Activated naive CD4-positive, alpha-beta T cell treated with anti-CD3 and anti-CD28 coated beads, Interleukin-2, amount 50 U/mL, for 72 hours (primary cell): ENCODE measurements at regions not wholly inside any gene's neighbourhood (a gene's known extent, or its start where the extent isn't known, plus 50 kb on each side); places are given as distances from the start of the nearest gene placed in this dataset.
"Not testable (repeated sequence)": the region's sequence is repeated elsewhere in the genome, so short reads cannot be mapped to it uniquely, and the experiment has no call there.

Experiments used
- ATAC-seq, 2 donors: fragments of 150-1000 bp; cut with Tn5 transposase; 2 replicates each; pipeline ENCODE4 v1.10.0; 2021; ENCODE audit warnings: mild to moderate bottlenecking in 2 of 2, moderate library complexity in 2 of 2
- DNase-seq, 2 donors: peaks; one replicate each; pipeline ENCODE4 v3.0.0; 2021 to 2022; ENCODE audit warnings: low spot score in 2 of 2
- H3K27ac Mint-ChIP-seq, 2 donors: one replicate each; pipeline ENCODE4 v1.8.0; 2022; ENCODE audit warnings: mild to moderate bottlenecking in 2 of 2, mixed read lengths in 2 of 2
- H3K36me3 Mint-ChIP-seq, 2 donors: one replicate each; pipeline ENCODE4 v1.8.0; 2022; ENCODE audit warnings: mixed read lengths in 2 of 2
- H3K9me3 Mint-ChIP-seq, 2 donors: one replicate each; pipeline ENCODE4 v1.8.0; 2022; ENCODE audit warnings: mixed read lengths in 2 of 2

DNA sequence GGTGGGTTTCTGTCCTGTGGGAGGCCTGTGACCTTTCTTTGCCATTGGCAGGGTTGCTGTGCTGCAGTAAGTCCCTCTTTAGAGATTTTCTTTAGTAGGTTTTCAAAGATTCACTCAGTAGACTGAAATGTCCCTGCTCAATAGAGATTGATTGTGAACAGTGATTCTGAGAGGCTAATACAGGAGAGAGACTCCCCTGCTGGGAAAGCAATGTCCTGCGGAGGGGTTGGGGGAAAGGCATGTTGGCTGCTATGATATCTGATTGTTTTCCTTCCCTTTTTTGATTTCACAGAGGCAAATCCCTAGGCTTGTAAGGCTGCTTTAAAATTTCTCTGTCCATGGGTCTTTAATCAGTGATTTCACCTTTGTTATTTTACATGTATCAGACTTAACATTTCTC lies 589.9 kb downstream of the ADGRL2 start:
- H3K9me3 Mint-ChIP-seq, result no peaks in the 10 kb centered on the region
- no peaks in the 10 kb centered on the region for H3K36me3 Mint-ChIP-seq
- ATAC-seq, result no peak

GRCh38 chr1:82388679-82389078 lies 587.9 kb downstream of the ADGRL2 start:
- Mint-ChIP-seq H3K9me3 (no peaks in the 10 kb centered on the region), H3K27ac (no peak overlapping the region), H3K36me3 (no peaks in the 10 kb centered on the region)
- DNase-seq (no peak), ATAC-seq (no peak)

More for the DNA sequence above, 589.9 kb downstream of the ADGRL2 start:
- DNase-seq, result no peak
- no peak overlapping the region for H3K27ac Mint-ChIP-seq

DNA sequence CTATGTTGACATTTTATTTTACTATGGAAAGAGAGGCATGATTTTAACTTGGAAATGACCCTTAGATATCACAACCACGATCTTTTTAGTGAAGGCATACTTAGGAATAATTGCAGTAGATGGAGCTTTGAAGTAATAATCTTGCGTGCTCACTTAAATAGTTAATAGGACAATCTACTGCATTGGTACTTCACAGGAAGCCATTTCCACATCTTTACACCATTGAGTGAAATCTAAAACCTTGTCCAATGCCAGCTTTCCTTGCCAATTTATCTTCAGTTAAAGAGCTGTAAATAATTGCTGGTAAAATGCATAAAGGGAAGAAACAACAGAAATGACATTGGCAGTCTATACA lies 586.3 kb downstream of the ADGRL2 start:
- Mint-ChIP-seq H3K27ac (no peak overlapping the region), H3K36me3 (no peaks in the 10 kb centered on the region), H3K9me3 (no peaks in the 10 kb centered on the region)
- DNase-seq (no peak), ATAC-seq (no peak)

GRCh38 chr1:82386365-82387011 lies 585.8 kb downstream of the ADGRL2 start:
- ATAC-seq (no peak), DNase-seq (no peak)
- Mint-ChIP-seq H3K9me3 (no peaks in the 10 kb centered on the region), H3K27ac (no peak overlapping the region), H3K36me3 (no peaks in the 10 kb centered on the region)

DNA sequence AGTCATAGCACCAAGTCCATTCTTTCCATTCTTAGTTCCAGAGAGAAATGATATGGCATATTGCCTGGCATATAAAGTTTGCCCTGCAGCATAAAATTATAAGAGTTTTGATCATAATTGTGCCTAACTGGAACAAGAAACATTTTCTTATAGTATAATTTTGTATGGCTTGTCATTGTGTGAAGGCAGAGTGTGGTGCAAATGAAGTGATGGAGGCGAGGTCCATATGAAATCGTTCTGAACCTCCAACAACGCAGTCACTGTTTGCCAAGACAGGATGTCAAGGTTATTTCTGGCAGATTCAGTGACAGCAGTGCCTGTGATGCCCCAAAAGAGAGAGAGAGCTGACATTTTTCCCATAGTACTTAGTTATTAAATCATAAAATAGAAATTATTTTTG lies 584.0 kb downstream of the ADGRL2 start:
- no peak overlapping the region for H3K27ac Mint-ChIP-seq
- DNase-seq (no peak), ATAC-seq (no peak)
- no peaks in the 10 kb centered on the region for H3K9me3 Mint-ChIP-seq
- no peaks in the 10 kb centered on the region for H3K36me3 Mint-ChIP-seq

- no peak overlapping the region for H3K27ac Mint-ChIP-seq
These were observed 576.6 kb downstream of the ADGRL2 start for GRCh38 chr1:82377201-82377884.

GRCh38 chr1:82373710-82374109 lies 573.0 kb downstream of the ADGRL2 start:
- no peaks in the 10 kb centered on the region for H3K9me3 Mint-ChIP-seq
- DNase-seq (no peak), ATAC-seq (no peak)
- no peaks in the 10 kb centered on the region for H3K36me3 Mint-ChIP-seq
- no peak overlapping the region for H3K27ac Mint-ChIP-seq

More at GRCh38 chr1:82377201-82377884, 576.6 kb downstream of the ADGRL2 start:
- DNase-seq (no peak), ATAC-seq (no peak)
- Mint-ChIP-seq H3K9me3 (no peaks in the 10 kb centered on the region), H3K36me3 (no peaks in the 10 kb centered on the region)

- DNase-seq (no peak), ATAC-seq (no peak)
- H3K27ac Mint-ChIP-seq, result no peak overlapping the region
- H3K36me3 Mint-ChIP-seq, result no peaks in the 10 kb centered on the region
- H3K9me3 Mint-ChIP-seq, result peaks cover 5 to 6% of the 10 kb centered on the region in 2 donors
These were observed 571.2 kb downstream of the ADGRL2 start for GRCh38 chr1:82371844-82372498.

GRCh38 chr1:82367456-82367855 lies 566.7 kb downstream of the ADGRL2 start:
- ATAC-seq (no peak), DNase-seq (no peak)
- no peak overlapping the region for H3K27ac Mint-ChIP-seq
- H3K36me3 Mint-ChIP-seq, result no peaks in the 10 kb centered on the region
- H3K9me3 Mint-ChIP-seq, result peaks cover 5 to 8% of the 10 kb centered on the region in 2 donors

GRCh38 chr1:82366689-82367088 lies 566.0 kb downstream of the ADGRL2 start:
- Mint-ChIP-seq H3K36me3 (no peaks in the 10 kb centered on the region), H3K27ac (no peak overlapping the region), H3K9me3 (peaks cover 5 to 8% of the 10 kb centered on the region in 2 donors)
- ATAC-seq (no peak), DNase-seq (no peak)

DNA sequence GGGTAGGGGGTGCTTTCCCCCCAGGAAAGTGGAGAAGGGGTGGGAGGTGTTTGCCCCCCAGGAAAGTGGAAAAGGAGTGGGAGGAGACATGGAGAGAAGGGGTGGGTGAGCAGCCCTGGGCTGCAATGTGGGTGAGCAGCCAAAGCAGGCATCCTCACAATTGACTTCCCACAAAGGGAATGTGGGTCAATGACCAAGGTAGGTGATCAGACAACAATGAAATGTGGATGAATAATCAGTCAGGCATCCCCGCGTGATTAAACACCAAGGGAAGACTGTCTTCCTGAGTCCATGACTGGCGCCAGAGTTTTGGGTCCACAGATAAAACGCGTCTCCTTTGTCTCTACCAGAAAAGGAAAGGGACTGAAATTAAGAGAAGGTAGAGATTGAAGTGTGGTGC lies 558.8 kb downstream of the ADGRL2 start:
- ATAC-seq, H3K9me3 Mint-ChIP-seq, DNase-seq, H3K36me3 Mint-ChIP-seq, H3K27ac Mint-ChIP-seq: not testable (repeated sequence)

DNA sequence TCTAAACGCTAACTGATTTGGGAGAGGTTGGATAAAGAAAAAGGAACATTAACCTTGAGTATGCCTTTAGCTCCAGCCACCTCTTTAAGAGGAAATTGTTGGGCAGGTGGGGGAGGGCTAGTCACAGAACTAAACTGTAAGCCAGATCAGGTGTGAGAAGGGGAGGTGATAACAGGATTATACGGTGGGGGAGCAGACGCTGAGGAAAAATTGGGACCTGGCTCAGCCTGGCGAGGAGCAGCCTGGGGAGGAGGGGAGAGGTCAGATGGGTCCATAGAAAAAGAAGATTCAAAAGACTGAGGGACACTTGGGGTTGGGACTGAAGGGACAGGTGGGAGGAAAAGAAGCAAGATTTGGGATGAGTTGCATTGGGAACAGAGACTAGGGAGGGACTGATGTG lies 558.0 kb downstream of the ADGRL2 start:
- not testable (repeated sequence) for DNase-seq, H3K9me3 Mint-ChIP-seq, H3K36me3 Mint-ChIP-seq, H3K27ac Mint-ChIP-seq, ATAC-seq

GRCh38 chr1:82354546-82354945 lies 553.8 kb downstream of the ADGRL2 start:
- ATAC-seq, H3K27ac Mint-ChIP-seq, DNase-seq, H3K36me3 Mint-ChIP-seq, H3K9me3 Mint-ChIP-seq: not testable (repeated sequence)

DNA sequence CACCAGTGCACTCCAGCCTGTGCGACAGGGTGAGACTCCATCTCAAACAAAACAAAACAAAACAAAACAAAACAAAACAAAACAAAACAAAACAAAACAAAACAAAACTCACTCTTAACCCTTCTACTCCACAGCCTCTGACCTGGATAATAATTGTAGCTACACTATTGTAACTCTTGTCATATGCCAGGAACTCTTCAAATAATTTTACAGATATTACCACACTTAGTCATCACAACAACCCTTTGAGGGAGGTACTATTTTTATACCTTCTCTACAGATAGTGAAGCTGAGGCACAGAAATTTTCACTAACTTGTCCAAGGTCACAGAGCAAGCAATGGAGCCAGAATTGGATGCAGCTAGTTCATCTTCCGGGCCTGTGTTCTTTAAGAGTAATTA lies 547.8 kb downstream of the ADGRL2 start:
- Mint-ChIP-seq H3K36me3 (no peaks in the 10 kb centered on the region), H3K27ac (no peak overlapping the region), H3K9me3 (peaks cover 4 to 17% of the 10 kb centered on the region in 2 donors)
- ATAC-seq, result no peak
- no peak for DNase-seq

DNA sequence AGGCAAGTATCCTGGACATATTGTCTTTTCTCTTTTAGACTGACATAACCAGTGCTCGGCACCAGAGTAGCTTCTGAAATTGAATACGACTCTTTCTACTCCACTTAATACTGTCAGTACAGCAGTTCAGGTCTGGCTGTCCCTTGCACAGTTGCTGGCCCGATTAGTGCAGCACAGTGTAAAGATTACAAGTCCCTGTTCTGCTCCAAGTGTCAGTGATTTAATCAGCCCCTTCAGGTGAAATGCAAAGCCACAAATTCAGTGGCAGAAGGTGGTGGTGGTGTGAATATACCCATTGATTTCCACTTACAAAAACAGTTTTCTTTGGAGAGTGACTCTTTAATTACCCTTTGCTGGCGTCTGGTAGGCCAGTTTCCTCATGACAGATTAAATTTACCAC lies 545.4 kb downstream of the ADGRL2 start:
- DNase-seq (no peak), ATAC-seq (no peak)
- peaks cover 4 to 17% of the 10 kb centered on the region in 2 donors for H3K9me3 Mint-ChIP-seq
- no peak overlapping the region for H3K27ac Mint-ChIP-seq
- no peaks in the 10 kb centered on the region for H3K36me3 Mint-ChIP-seq

DNA sequence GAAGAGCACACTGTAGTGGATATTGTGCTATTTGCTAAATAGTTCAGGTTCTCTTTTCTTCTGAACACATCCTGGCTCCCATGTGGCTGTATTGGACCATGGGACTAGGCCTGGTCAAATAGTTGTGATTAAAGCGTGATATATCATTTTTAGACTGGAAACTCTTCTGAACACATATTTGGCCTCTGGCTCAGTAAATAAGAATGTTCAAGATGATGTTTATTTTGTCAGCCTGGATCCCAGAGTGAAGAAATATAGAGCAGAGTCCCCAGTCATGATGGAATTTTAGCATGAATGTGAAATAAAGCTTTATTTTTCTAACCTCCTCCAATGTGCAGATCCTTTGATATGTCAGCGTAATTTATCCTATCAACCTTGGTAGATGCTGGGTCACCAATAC lies 542.6 kb downstream of the ADGRL2 start:
- H3K9me3 Mint-ChIP-seq, result peaks cover under 1 to 4% of the 10 kb centered on the region in 2 donors
- no peak overlapping the region for H3K27ac Mint-ChIP-seq
- ATAC-seq (no peak), DNase-seq (no peak)
- H3K36me3 Mint-ChIP-seq, result no peaks in the 10 kb centered on the region

- Mint-ChIP-seq H3K27ac (no peak overlapping the region), H3K9me3 (peaks cover 4 to 6% of the 10 kb centered on the region in 2 donors), H3K36me3 (no peaks in the 10 kb centered on the region)
- DNase-seq (no peak), ATAC-seq (no peak)
These were observed 536.9 kb downstream of the ADGRL2 start for GRCh38 chr1:82337635-82338034.

GRCh38 chr1:82330330-82330729 lies 529.6 kb downstream of the ADGRL2 start:
- Mint-ChIP-seq H3K36me3 (no peaks in the 10 kb centered on the region), H3K9me3 (peaks cover 4 to 8% of the 10 kb centered on the region in 2 donors), H3K27ac (no peak overlapping the region)
- no peak for ATAC-seq
- DNase-seq, result no peak
